HUES6 (cell line): ENCODE measurements at regions not wholly inside any gene's neighbourhood (a gene's known extent, or its start where the extent isn't known, plus 50 kb on each side); places are given as distances from the start of the nearest gene placed in this dataset.
"Not testable (repeated sequence)": the region's sequence is repeated elsewhere in the genome, so short reads cannot be mapped to it uniquely, and the experiment has no call there.

Experiments used
- H3K27ac ChIP-seq: 2 replicates; pipeline ENCODE4 v1.7.0; 2013; ENCODE audit warnings: low read depth, mild to moderate bottlenecking, low read length, inconsistent platforms
- H3K27me3 ChIP-seq: 2 replicates; pipeline ENCODE4 v1.6.1; 2013; ENCODE audit warnings: low read length; ENCODE audit not compliant: control insufficient read depth, insufficient read depth
- H3K36me3 ChIP-seq: 2 replicates; pipeline ENCODE4 v1.6.1; 2013; ENCODE audit warnings: low read length; ENCODE audit not compliant: control insufficient read depth, insufficient read depth
- H3K4me1 ChIP-seq: 2 replicates; pipeline ENCODE4 v1.6.1; 2013; ENCODE audit warnings: low read length; ENCODE audit not compliant: control insufficient read depth, insufficient read depth
- H3K4me3 ChIP-seq: 2 replicates; pipeline ENCODE4 v1.5.1; 2013; ENCODE audit warnings: low read depth, low read length
- H3K9ac ChIP-seq: one replicate; pipeline ENCODE4 v1.6.1; 2013; ENCODE audit warnings: mild to moderate bottlenecking, low read length
- H3K9me3 ChIP-seq: 2 replicates; pipeline ENCODE4 v1.6.1; 2013; ENCODE audit warnings: low read depth, low read length; ENCODE audit not compliant: control insufficient read depth, insufficient read depth

- no peak overlapping the region for H3K4me3 ChIP-seq
Observed at GRCh38 chr6:67735623-67736022, 899.5 kb upstream of the ADGRB3 start.

GRCh38 chr6:67722861-67723261, 912.2 kb upstream of the ADGRB3 start:
- H3K9ac ChIP-seq, result no peak overlapping the region
- H3K27me3 ChIP-seq, result no peaks in the 10 kb centered on the region
- H3K9me3 ChIP-seq, result peaks cover 22% of the 10 kb centered on the region
- no peaks in the 10 kb centered on the region for H3K4me1 ChIP-seq
- H3K27ac ChIP-seq, result no peak overlapping the region
- H3K36me3 ChIP-seq, result no peaks in the 10 kb centered on the region
- H3K4me3 ChIP-seq, result no peak overlapping the region

More at GRCh38 chr6:67735623-67736022, 899.5 kb upstream of the ADGRB3 start:
- Histone ChIP-seq H3K9me3 (peaks cover 12% of the 10 kb centered on the region; the same call in 1 of the 2 replicates), H3K27me3 (no peaks in the 10 kb centered on the region), H3K27ac (no peak overlapping the region), H3K9ac (no peak overlapping the region), H3K36me3 (no peaks in the 10 kb centered on the region), H3K4me1 (no peaks in the 10 kb centered on the region)

GRCh38 chr6:67717281-67717680, 917.8 kb upstream of the ADGRB3 start:
- no peak overlapping the region for H3K9ac ChIP-seq
- H3K4me3 ChIP-seq, result no peak overlapping the region
- peaks cover 3% of the 10 kb centered on the region for H3K9me3 ChIP-seq
- H3K27ac ChIP-seq, result no peak overlapping the region
- no peaks in the 10 kb centered on the region for H3K27me3 ChIP-seq
- H3K36me3 ChIP-seq, result no peaks in the 10 kb centered on the region
- H3K4me1 ChIP-seq, result no peaks in the 10 kb centered on the region

- Histone ChIP-seq H3K27me3 (no peaks in the 10 kb centered on the region), H3K4me3 (no peak overlapping the region), H3K9me3 (peaks cover 7% of the 10 kb centered on the region), H3K9ac (no peak overlapping the region), H3K36me3 (no peaks in the 10 kb centered on the region), H3K27ac (no peak overlapping the region), H3K4me1 (no peaks in the 10 kb centered on the region)
Observed at GRCh38 chr6:67706388-67706787, 928.7 kb upstream of the ADGRB3 start.

- Histone ChIP-seq H3K36me3 (no peaks in the 10 kb centered on the region), H3K4me3 (no peak overlapping the region), H3K4me1 (no peaks in the 10 kb centered on the region), H3K27ac (no peak overlapping the region), H3K9me3 (no peaks in the 10 kb centered on the region), H3K9ac (no peak overlapping the region), H3K27me3 (no peaks in the 10 kb centered on the region)
Observed at GRCh38 chr6:67698534-67698933, 936.5 kb upstream of the ADGRB3 start.

GRCh38 chr6:67694127-67694526, 941.0 kb upstream of the ADGRB3 start:
- H3K4me1 ChIP-seq, result no peaks in the 10 kb centered on the region
- no peaks in the 10 kb centered on the region for H3K9me3 ChIP-seq

GRCh38 chr6:67689329-67689728, 945.8 kb upstream of the ADGRB3 start:
- Histone ChIP-seq H3K36me3 (no peaks in the 10 kb centered on the region), H3K27ac (no peak overlapping the region), H3K27me3 (no peaks in the 10 kb centered on the region), H3K4me3 (no peak overlapping the region), H3K4me1 (no peaks in the 10 kb centered on the region), H3K9me3 (0 out of 2 replicates have a peak, but pooled peaks cover 4% of the 10 kb centered on the region), H3K9ac (no peak overlapping the region)

More at GRCh38 chr6:67694127-67694526, 941.0 kb upstream of the ADGRB3 start:
- Histone ChIP-seq H3K27ac (no peak overlapping the region), H3K9ac (no peak overlapping the region), H3K27me3 (no peaks in the 10 kb centered on the region), H3K36me3 (no peaks in the 10 kb centered on the region), H3K4me3 (no peak overlapping the region)

GRCh38 chr6:67687396-67687795, 947.7 kb upstream of the ADGRB3 start:
- Histone ChIP-seq H3K9ac (no peak overlapping the region), H3K27ac (no peak overlapping the region), H3K4me1 (no peaks in the 10 kb centered on the region), H3K27me3 (no peaks in the 10 kb centered on the region), H3K4me3 (no peak overlapping the region), H3K9me3 (0 out of 2 replicates have a peak, but pooled peaks cover 4% of the 10 kb centered on the region), H3K36me3 (no peaks in the 10 kb centered on the region)

- H3K4me1 ChIP-seq, H3K9ac ChIP-seq, H3K9me3 ChIP-seq, H3K36me3 ChIP-seq, H3K4me3 ChIP-seq, H3K27me3 ChIP-seq, H3K27ac ChIP-seq: not testable (repeated sequence)
Observed at GRCh38 chr6:67686225-67686624, 948.9 kb upstream of the ADGRB3 start.

- no peaks in the 10 kb centered on the region for H3K4me1 ChIP-seq
- no peak overlapping the region for H3K27ac ChIP-seq
Observed at GRCh38 chr6:67683960-67684359, 951.1 kb upstream of the ADGRB3 start.

GRCh38 chr6:67680297-67680932, 954.7 kb upstream of the ADGRB3 start:
- H3K36me3 ChIP-seq, result no peaks in the 10 kb centered on the region
- no peaks in the 10 kb centered on the region for H3K4me1 ChIP-seq
- no peaks in the 10 kb centered on the region for H3K27me3 ChIP-seq
- no peak overlapping the region for H3K4me3 ChIP-seq
- no peak overlapping the region for H3K27ac ChIP-seq
- peaks cover 4% of the 10 kb centered on the region; the same call in 1 of the 2 replicates for H3K9me3 ChIP-seq
- H3K9ac ChIP-seq, result no peak overlapping the region

More at GRCh38 chr6:67683960-67684359, 951.1 kb upstream of the ADGRB3 start:
- Histone ChIP-seq H3K4me3 (no peak overlapping the region), H3K9ac (no peak overlapping the region), H3K36me3 (no peaks in the 10 kb centered on the region), H3K9me3 (0 out of 2 replicates have a peak, but pooled peaks cover 4% of the 10 kb centered on the region), H3K27me3 (no peaks in the 10 kb centered on the region)
